ENCODE measurements at regions not wholly inside any gene's neighbourhood (a gene's known extent, or its start where the extent isn't known, plus 50 kb on each side); places are given as distances from the start of the nearest gene placed in this dataset.

GRCh38 chr4:156217236-156217635, 263.6 kb upstream of the CTSO start:
- 22 to 24% methylated on average over 1 of the region's 1 CpG for WGBS, 2 donors
- TF ChIP-seq POLR2A (IDR thresholded peaks at IDR 0.05): no peak
- TF ChIP-seq, protein P1, sequence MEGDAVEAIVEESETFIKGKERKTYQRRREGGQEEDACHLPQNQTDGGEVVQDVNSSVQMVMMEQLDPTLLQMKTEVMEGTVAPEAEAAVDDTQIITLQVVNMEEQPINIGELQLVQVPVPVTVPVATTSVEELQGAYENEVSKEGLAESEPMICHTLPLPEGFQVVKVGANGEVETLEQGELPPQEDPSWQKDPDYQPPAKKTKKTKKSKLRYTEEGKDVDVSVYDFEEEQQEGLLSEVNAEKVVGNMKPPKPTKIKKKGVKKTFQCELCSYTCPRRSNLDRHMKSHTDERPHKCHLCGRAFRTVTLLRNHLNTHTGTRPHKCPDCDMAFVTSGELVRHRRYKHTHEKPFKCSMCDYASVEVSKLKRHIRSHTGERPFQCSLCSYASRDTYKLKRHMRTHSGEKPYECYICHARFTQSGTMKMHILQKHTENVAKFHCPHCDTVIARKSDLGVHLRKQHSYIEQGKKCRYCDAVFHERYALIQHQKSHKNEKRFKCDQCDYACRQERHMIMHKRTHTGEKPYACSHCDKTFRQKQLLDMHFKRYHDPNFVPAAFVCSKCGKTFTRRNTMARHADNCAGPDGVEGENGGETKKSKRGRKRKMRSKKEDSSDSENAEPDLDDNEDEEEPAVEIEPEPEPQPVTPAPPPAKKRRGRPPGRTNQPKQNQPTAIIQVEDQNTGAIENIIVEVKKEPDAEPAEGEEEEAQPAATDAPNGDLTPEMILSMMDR (IDR thresholded peaks at IDR 0.05): no peak
- DNase-seq (ENCODE audit: low spot score in 2 of 2): no peak
- H3K4me3 ChIP-seq (ENCODE audit: low read depth, poor library complexity, severe bottlenecking): no peak overlapping the region
- intact Hi-C loops (cut with DNase I; ENCODE audit: low total_unique reads): no loop called here

GRCh38 chr4:156201050-156201449, 247.4 kb upstream of the CTSO start:
- DNase-seq (ENCODE audit: low spot score in 2 of 2): no peak
- H3K4me3 ChIP-seq (ENCODE audit: low read depth, poor library complexity, severe bottlenecking): no peak overlapping the region
- no peak for TF ChIP-seq POLR2A (IDR thresholded peaks at IDR 0.05)
- TF ChIP-seq, protein P1 (IDR thresholded peaks at IDR 0.05): no peak
- intact Hi-C loops (cut with DNase I; ENCODE audit: low total_unique reads): no loop called here

- no peak for TF ChIP-seq POLR2A (IDR thresholded peaks at IDR 0.05)
- TF ChIP-seq, protein P1 (IDR thresholded peaks at IDR 0.05): no peak
- DNase-seq (ENCODE audit: low spot score in 2 of 2): no peak
- intact Hi-C loops (cut with DNase I; ENCODE audit: low total_unique reads): no loop called here
- H3K4me3 ChIP-seq (ENCODE audit: low read depth, poor library complexity, severe bottlenecking): no peak overlapping the region
- 92 to 96% methylated on average over 15 of the region's 15 CpGs for WGBS, 2 donors
Observed at GRCh38 chr4:156198511-156198910, 244.8 kb upstream of the CTSO start.

- no peak for DNase-seq (ENCODE audit: low spot score in 2 of 2)
- no peak for TF ChIP-seq POLR2A (IDR thresholded peaks at IDR 0.05)
- TF ChIP-seq, protein P1 (IDR thresholded peaks at IDR 0.05): no peak
- no peak overlapping the region for H3K4me3 ChIP-seq (ENCODE audit: low read depth, poor library complexity, severe bottlenecking)
- WGBS, 2 donors: 83 to 85% methylated on average over 8 of the region's 8 CpGs
- intact Hi-C loops (cut with DNase I; ENCODE audit: low total_unique reads): no loop called here
Observed at GRCh38 chr4:156197216-156197615, 243.6 kb upstream of the CTSO start.

GRCh38 chr4:156196722-156197121, 243.1 kb upstream of the CTSO start:
- no peak for DNase-seq (ENCODE audit: low spot score in 2 of 2)
- intact Hi-C loops (cut with DNase I; ENCODE audit: low total_unique reads): no loop called here
- no peak overlapping the region for H3K4me3 ChIP-seq (ENCODE audit: low read depth, poor library complexity, severe bottlenecking)
- TF ChIP-seq, protein P1 (IDR thresholded peaks at IDR 0.05): no peak
- TF ChIP-seq POLR2A (IDR thresholded peaks at IDR 0.05): no peak
- WGBS, 2 donors: 94 to 95% methylated on average over 7 of the region's 7 CpGs

- H3K4me3 ChIP-seq (ENCODE audit: low read depth, poor library complexity, severe bottlenecking): no peak overlapping the region
- intact Hi-C loops (cut with DNase I; ENCODE audit: low total_unique reads): no loop called here
- no peak for TF ChIP-seq POLR2A (IDR thresholded peaks at IDR 0.05)
- TF ChIP-seq, protein P1 (IDR thresholded peaks at IDR 0.05): no peak
Observed at GRCh38 chr4:156195914-156196313, 242.2 kb upstream of the CTSO start.

More at GRCh38 chr4:156195914-156196313, 242.2 kb upstream of the CTSO start:
- no peak for DNase-seq (ENCODE audit: low spot score in 2 of 2)

All from lower leg skin (tissue), 4 donors.